ENCODE measurements at regions not wholly inside any gene's neighbourhood (a gene's known extent, or its start where the extent isn't known, plus 50 kb on each side); places are given as distances from the start of the nearest gene placed in this dataset.

GRCh38 chr11:27200779-27201453, 160.3 kb downstream of the BBOX1 start:
- DNase-seq (ENCODE audit: extremely low read depth in 1 of 4, low spot score in 3 of 4) (no peak), FAIRE-seq (no peak), ATAC-seq (no peak)
- H3K36me3 ChIP-seq (ENCODE audit: control insufficient read depth, insufficient read depth, low read length), result no peaks in the 10 kb centered on the region
- intact Hi-C loops (cut with micrococcal nuclease), result no loop called here
- BruUV-seq (replicated peaks), result no TSS peak
- CTCF ChIA-PET (ENCODE audit: low intra/inter-chr PET ratio), result interaction anchor here (1.1 kb wide), 1 partner anchor 17 kb away, joined by 3 read pairs; no protein-coding TSS in a partner anchor
- H3K9ac ChIP-seq (ENCODE audit: insufficient read depth in 1 of 2, low read depth in 2 of 2, low read length in 2 of 2), result no peak overlapping the region
- POLR2A ChIA-PET, result interaction anchor here (1.2 to 1.5 kb wide), 2 partner anchors 11 to 13 kb away, joined by 4 to 5 read pairs; no protein-coding TSS in a partner anchor
- no peaks in the 10 kb centered on the region for H4K20me1 ChIP-seq (replicated peaks; ENCODE audit: control insufficient read depth, insufficient read depth, low read length)
- no peaks in the 10 kb centered on the region for H3K27me3 ChIP-seq (ENCODE audit: control insufficient read depth in 2 of 2, insufficient read depth in 2 of 2, low read length in 2 of 2)
- peaks cover 8 to 21% of the 10 kb centered on the region in 2 experiments; a peak in 4 of 5 replicates for H3K4me1 ChIP-seq (replicated peaks in 1 of 2; ENCODE audit: control insufficient read depth in 2 of 2, insufficient read depth in 2 of 2, low read length in 2 of 2)
- 0 out of 2 replicates have a peak, but pooled peaks have one; percentile 10 for TF ChIP-seq VEZF1 (CRISPR knock-in tag; IDR thresholded peaks at IDR 0.05)
- TF ChIP-seq ZBTB8A (IDR thresholded peaks at IDR 0.05; ENCODE audit: partially characterized antibody), result no peak
- peak; percentile 78 for TF ChIP-seq ZKSCAN8 (CRISPR knock-in tag; IDR thresholded peaks at IDR 0.05)
- no peak for TF ChIP-seq THRB (CRISPR knock-in tag; conservative IDR thresholded peaks at IDR 0.05)
- in situ Hi-C loops (cut with MboI), result no loop called here
- H3K4me3 ChIP-seq, result no peak overlapping the region
- peak overlapping the region; percentile 43 for H3K4me2 ChIP-seq (ENCODE audit: insufficient read depth, low read length)
- WGBS (ENCODE audit: insufficient coverage, low coverage, missing lambda C conversion rate), result 100% methylated on average over 1 of the region's 1 CpG
- no peaks in the 10 kb centered on the region for H3K79me2 ChIP-seq (ENCODE audit: control insufficient read depth, insufficient read depth, low read length)
- no peaks in the 10 kb centered on the region for H3K9me3 ChIP-seq (replicated peaks; ENCODE audit: control insufficient read depth, insufficient read depth, low read depth, low read length)
- H3K9me1 ChIP-seq (ENCODE audit: control insufficient read depth, insufficient read depth, low read length), result no peaks in the 10 kb centered on the region
- H2AFZ ChIP-seq (ENCODE audit: low read depth, low read length), result no peak overlapping the region; the same call in 1 of the 2 replicates
- no peak overlapping the region for H3K27ac ChIP-seq (ENCODE audit: extremely low read depth, low read depth, low read length)

All from K562 (cell line).